ENCODE measurements at regions not wholly inside any gene's neighbourhood (a gene's known extent, or its start where the extent isn't known, plus 50 kb on each side); places are given as distances from the start of the nearest gene placed in this dataset.

- no peak overlapping the region for H3K4me3 Mint-ChIP-seq
- ATAC-seq (ENCODE audit: low read depth) (no peak), DNase-seq (ENCODE audit: low spot score in 2 of 2) (no peak)
- H3K36me3 Mint-ChIP-seq: no peaks in the 10 kb centered on the region
- no peaks in the 10 kb centered on the region for H3K9me3 Mint-ChIP-seq
- no peaks in the 10 kb centered on the region for H3K27me3 Mint-ChIP-seq
- H3K4me1 Mint-ChIP-seq: no peaks in the 10 kb centered on the region
- no peak overlapping the region for H3K27ac Mint-ChIP-seq
Observed at GRCh38 chr6:85115876-85116275, 334.0 kb upstream of the NT5E start.

- Mint-ChIP-seq H3K27me3 (no peaks in the 10 kb centered on the region), H3K36me3 (no peaks in the 10 kb centered on the region), H3K9me3 (no peaks in the 10 kb centered on the region), H3K4me3 (no peak overlapping the region), H3K4me1 (no peaks in the 10 kb centered on the region), H3K27ac (no peak overlapping the region)
- ATAC-seq (ENCODE audit: low read depth) (no peak), DNase-seq (ENCODE audit: low spot score in 2 of 2) (no peak)
Observed at GRCh38 chr6:85115376-85115775, 334.5 kb upstream of the NT5E start.

GRCh38 chr6:85114581-85114935 is 335.3 kb upstream of the NT5E start:
- no peak overlapping the region for H3K27ac Mint-ChIP-seq
- ATAC-seq (ENCODE audit: low read depth) (no peak), DNase-seq (ENCODE audit: low spot score in 2 of 2) (no peak)
- H3K4me3 Mint-ChIP-seq: no peak overlapping the region
- H3K27me3 Mint-ChIP-seq: no peaks in the 10 kb centered on the region
- H3K4me1 Mint-ChIP-seq: no peaks in the 10 kb centered on the region
- no peaks in the 10 kb centered on the region for H3K36me3 Mint-ChIP-seq
- H3K9me3 Mint-ChIP-seq: no peaks in the 10 kb centered on the region

GRCh38 chr6:85113934-85114580 is 335.8 kb upstream of the NT5E start:
- Mint-ChIP-seq H3K4me3 (no peak overlapping the region), H3K9me3 (no peaks in the 10 kb centered on the region), H3K36me3 (no peaks in the 10 kb centered on the region), H3K27ac (no peak overlapping the region), H3K4me1 (no peaks in the 10 kb centered on the region), H3K27me3 (no peaks in the 10 kb centered on the region)
- DNase-seq (ENCODE audit: low spot score in 2 of 2) (no peak), ATAC-seq (ENCODE audit: low read depth) (no peak)

GRCh38 chr6:85112540-85112939 is 337.3 kb upstream of the NT5E start:
- Mint-ChIP-seq H3K4me1 (no peaks in the 10 kb centered on the region), H3K9me3 (no peaks in the 10 kb centered on the region), H3K36me3 (no peaks in the 10 kb centered on the region), H3K27me3 (no peaks in the 10 kb centered on the region), H3K4me3 (no peak overlapping the region), H3K27ac (no peak overlapping the region)
- ATAC-seq (ENCODE audit: low read depth) (no peak), DNase-seq (ENCODE audit: low spot score in 2 of 2) (no peak)

GRCh38 chr6:85111481-85112011 is 338.3 kb upstream of the NT5E start:
- Mint-ChIP-seq H3K36me3 (no peaks in the 10 kb centered on the region), H3K9me3 (no peaks in the 10 kb centered on the region), H3K4me1 (no peaks in the 10 kb centered on the region), H3K27me3 (no peaks in the 10 kb centered on the region), H3K4me3 (no peak overlapping the region), H3K27ac (no peak overlapping the region)
- no peak for DNase-seq (ENCODE audit: low spot score in 2 of 2)
- no peak for ATAC-seq (ENCODE audit: low read depth)

- H3K36me3 Mint-ChIP-seq: no peaks in the 10 kb centered on the region
- no peak overlapping the region for H3K27ac Mint-ChIP-seq
- ATAC-seq (ENCODE audit: low read depth) (no peak), DNase-seq (ENCODE audit: low spot score in 2 of 2) (no peak)
- H3K4me1 Mint-ChIP-seq: no peaks in the 10 kb centered on the region
- no peak overlapping the region for H3K4me3 Mint-ChIP-seq
- no peaks in the 10 kb centered on the region for H3K9me3 Mint-ChIP-seq
- no peaks in the 10 kb centered on the region for H3K27me3 Mint-ChIP-seq
Observed at GRCh38 chr6:85110943-85111342, 338.9 kb upstream of the NT5E start.

- no peaks in the 10 kb centered on the region for H3K27me3 Mint-ChIP-seq
- no peak overlapping the region for H3K27ac Mint-ChIP-seq
- DNase-seq (ENCODE audit: low spot score in 2 of 2): no peak
- H3K36me3 Mint-ChIP-seq: no peaks in the 10 kb centered on the region
- H3K4me1 Mint-ChIP-seq: no peaks in the 10 kb centered on the region
- ATAC-seq (ENCODE audit: low read depth): no peak
- no peak overlapping the region for H3K4me3 Mint-ChIP-seq
- peaks cover 1% of the 10 kb centered on the region for H3K9me3 Mint-ChIP-seq
Observed at GRCh38 chr6:85107701-85108100, 342.2 kb upstream of the NT5E start.

GRCh38 chr6:85096976-85097375 is 332.6 kb upstream of the TBX18 start:
- peaks cover 16% of the 10 kb centered on the region for H3K9me3 Mint-ChIP-seq
- no peak overlapping the region for H3K4me3 Mint-ChIP-seq
- peaks cover 1% of the 10 kb centered on the region for H3K36me3 Mint-ChIP-seq
- no peaks in the 10 kb centered on the region for H3K4me1 Mint-ChIP-seq
- DNase-seq (ENCODE audit: low spot score in 2 of 2) (no peak), ATAC-seq (ENCODE audit: low read depth) (no peak)
- H3K27ac Mint-ChIP-seq: no peak overlapping the region
- no peaks in the 10 kb centered on the region for H3K27me3 Mint-ChIP-seq

GRCh38 chr6:85092226-85092625 is 327.8 kb upstream of the TBX18 start:
- H3K27ac Mint-ChIP-seq: no peak overlapping the region
- peaks cover 8% of the 10 kb centered on the region for H3K9me3 Mint-ChIP-seq
- no peak for DNase-seq (ENCODE audit: low spot score in 2 of 2)
- peaks cover 1% of the 10 kb centered on the region for H3K27me3 Mint-ChIP-seq
- H3K4me1 Mint-ChIP-seq: no peaks in the 10 kb centered on the region
- no peak for ATAC-seq (ENCODE audit: low read depth)
- H3K36me3 Mint-ChIP-seq: no peaks in the 10 kb centered on the region
- no peak overlapping the region for H3K4me3 Mint-ChIP-seq

GRCh38 chr6:85089255-85089654 is 324.9 kb upstream of the TBX18 start:
- Mint-ChIP-seq H3K36me3 (no peaks in the 10 kb centered on the region), H3K27me3 (peaks cover 1% of the 10 kb centered on the region), H3K9me3 (peaks cover 12% of the 10 kb centered on the region), H3K4me1 (no peaks in the 10 kb centered on the region), H3K4me3 (no peak overlapping the region), H3K27ac (no peak overlapping the region)
- DNase-seq (ENCODE audit: low spot score in 2 of 2) (no peak), ATAC-seq (ENCODE audit: low read depth) (no peak)

GRCh38 chr6:85085875-85086274 is 321.5 kb upstream of the TBX18 start:
- Mint-ChIP-seq H3K36me3 (no peaks in the 10 kb centered on the region), H3K4me3 (no peak overlapping the region), H3K4me1 (no peaks in the 10 kb centered on the region), H3K27me3 (no peaks in the 10 kb centered on the region), H3K9me3 (peaks cover 9% of the 10 kb centered on the region), H3K27ac (no peak overlapping the region)
- DNase-seq (ENCODE audit: low spot score in 2 of 2) (no peak), ATAC-seq (ENCODE audit: low read depth) (no peak)

GRCh38 chr6:85081102-85081501 is 316.7 kb upstream of the TBX18 start:
- no peak overlapping the region for H3K4me3 Mint-ChIP-seq
- H3K36me3 Mint-ChIP-seq: no peaks in the 10 kb centered on the region
- no peak for ATAC-seq (ENCODE audit: low read depth)
- no peaks in the 10 kb centered on the region for H3K27me3 Mint-ChIP-seq
- H3K4me1 Mint-ChIP-seq: no peaks in the 10 kb centered on the region
- DNase-seq (ENCODE audit: low spot score in 2 of 2): no peak
- H3K27ac Mint-ChIP-seq: no peak overlapping the region
- peaks cover 8% of the 10 kb centered on the region for H3K9me3 Mint-ChIP-seq

- Mint-ChIP-seq H3K4me1 (no peaks in the 10 kb centered on the region), H3K4me3 (no peak overlapping the region), H3K36me3 (no peaks in the 10 kb centered on the region), H3K27ac (no peak overlapping the region), H3K27me3 (no peaks in the 10 kb centered on the region), H3K9me3 (peaks cover 5% of the 10 kb centered on the region)
- ATAC-seq (ENCODE audit: low read depth) (no peak), DNase-seq (ENCODE audit: low spot score in 2 of 2) (no peak)
Observed at GRCh38 chr6:85079761-85080160, 315.4 kb upstream of the TBX18 start.

- Mint-ChIP-seq H3K36me3 (no peaks in the 10 kb centered on the region), H3K27me3 (no peaks in the 10 kb centered on the region), H3K9me3 (peaks cover 5% of the 10 kb centered on the region), H3K4me3 (no peak overlapping the region), H3K4me1 (no peaks in the 10 kb centered on the region), H3K27ac (no peak overlapping the region)
- no peak for ATAC-seq (ENCODE audit: low read depth)
- no peak for DNase-seq (ENCODE audit: low spot score in 2 of 2)
Observed at GRCh38 chr6:85078058-85078457, 313.7 kb upstream of the TBX18 start.

Measured in memory B cell (primary cell).